ENCODE measurements at regions not wholly inside any gene's neighbourhood (a gene's known extent, or its start where the extent isn't known, plus 50 kb on each side); places are given as distances from the start of the nearest gene placed in this dataset.
"Not testable (repeated sequence)": the region's sequence is repeated elsewhere in the genome, so short reads cannot be mapped to it uniquely, and the experiment has no call there.

DNA sequence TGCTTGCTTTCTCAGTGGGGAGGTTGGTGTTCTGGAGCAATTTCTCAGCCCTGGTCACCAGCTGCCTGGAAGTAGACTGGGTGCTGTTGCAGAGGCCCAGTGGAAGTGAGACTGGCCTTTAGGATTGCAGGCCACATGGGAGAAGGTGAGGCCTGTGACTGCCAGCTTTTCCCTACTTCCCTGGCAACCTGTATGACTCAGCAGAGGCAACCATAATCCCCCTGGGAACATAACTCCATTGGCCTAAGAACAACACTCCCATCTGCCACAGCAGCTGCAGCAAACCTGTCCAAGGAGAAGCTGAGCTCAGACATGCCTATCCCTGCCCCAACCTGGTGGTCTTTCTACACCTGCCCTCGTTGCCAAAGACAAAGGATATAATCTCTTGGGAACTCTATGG, 473.5 kb upstream of the SPTLC3 start:
- TF ChIP-seq POLR2A (IDR thresholded peaks at IDR 0.05) (no peak), CTCF (IDR thresholded peaks at IDR 0.05) (no peak)
- DNase-seq: no peak
- H3K4me3 ChIP-seq: no peak overlapping the region
- intact Hi-C loops (cut with DNase I): no loop called here
- no peaks in the 10 kb centered on the region for H3K36me3 ChIP-seq
- no peaks in the 10 kb centered on the region for H3K4me1 ChIP-seq
- H3K27me3 ChIP-seq: no peaks in the 10 kb centered on the region
- no peaks in the 10 kb centered on the region for H3K9me3 ChIP-seq
- WGBS, 2 donors: 0 to 33% methylated on average over 1 of the region's 1 CpG
- no peak overlapping the region for H3K27ac ChIP-seq

GRCh38 chr20:12535770-12536169, 473.0 kb upstream of the SPTLC3 start:
- 92 to 100% methylated on average over 2 of the region's 2 CpGs for WGBS, 2 donors
- intact Hi-C loops (cut with DNase I): no loop called here
- DNase-seq: no peak

GRCh38 chr20:12554426-12554825, 454.3 kb upstream of the SPTLC3 start:
- Histone ChIP-seq H3K27ac (no peak overlapping the region), H3K4me3 (no peak overlapping the region), H3K9me3 (no peaks in the 10 kb centered on the region), H3K27me3 (no peaks in the 10 kb centered on the region), H3K4me1 (peaks cover 0 to 8% (median 0%) of the 10 kb centered on the region in 3 donors), H3K36me3 (no peaks in the 10 kb centered on the region)
- TF ChIP-seq POLR2A (IDR thresholded peaks at IDR 0.05): no peak
- no peak for TF ChIP-seq CTCF (IDR thresholded peaks at IDR 0.05)
- 12 to 26% methylated on average over 2 of the region's 2 CpGs for WGBS, 2 donors
- intact Hi-C loops (cut with DNase I): no loop called here
- DNase-seq: no peak

More at GRCh38 chr20:12535770-12536169, 473.0 kb upstream of the SPTLC3 start:
- Histone ChIP-seq H3K36me3 (no peaks in the 10 kb centered on the region), H3K27ac (no peak overlapping the region), H3K9me3 (no peaks in the 10 kb centered on the region), H3K4me1 (no peaks in the 10 kb centered on the region), H3K4me3 (no peak overlapping the region), H3K27me3 (no peaks in the 10 kb centered on the region)
- TF ChIP-seq CTCF (IDR thresholded peaks at IDR 0.05) (no peak), POLR2A (IDR thresholded peaks at IDR 0.05) (no peak)

DNA sequence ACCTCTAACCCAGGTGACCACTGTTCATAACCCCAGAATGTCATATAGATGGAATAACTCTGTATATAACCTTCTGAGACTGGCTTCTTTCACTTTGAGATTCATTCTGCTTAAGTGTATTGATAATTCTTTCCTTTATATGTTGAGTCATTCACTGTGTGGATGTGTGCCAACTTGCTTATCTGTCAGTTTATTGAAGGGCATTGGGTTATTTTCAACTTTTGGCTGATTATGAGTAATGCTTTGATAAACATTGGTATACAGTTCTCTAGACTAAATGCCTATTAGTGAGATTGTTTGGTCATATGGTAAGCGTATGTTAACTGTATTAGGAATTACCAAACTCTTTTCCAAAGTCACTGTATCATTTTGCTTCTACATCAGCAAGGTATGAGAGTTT, 453.4 kb upstream of the SPTLC3 start:
- TF ChIP-seq POLR2A (IDR thresholded peaks at IDR 0.05) (no peak), CTCF (IDR thresholded peaks at IDR 0.05) (no peak)
- H3K27me3 ChIP-seq: no peaks in the 10 kb centered on the region
- DNase-seq: no peak
- H3K4me1 ChIP-seq: peaks cover 0 to 8% (median 0%) of the 10 kb centered on the region in 3 donors
- no peak overlapping the region for H3K4me3 ChIP-seq
- H3K9me3 ChIP-seq: no peaks in the 10 kb centered on the region
- intact Hi-C loops (cut with DNase I): no loop called here
- 75 to 77% methylated on average over 1 of the region's 1 CpG for WGBS, 2 donors
- no peak overlapping the region for H3K27ac ChIP-seq
- no peaks in the 10 kb centered on the region for H3K36me3 ChIP-seq

GRCh38 chr20:12555849-12556248, 452.9 kb upstream of the SPTLC3 start:
- H3K4me3 ChIP-seq; H3K4me1 ChIP-seq; H3K36me3 ChIP-seq; H3K9me3 ChIP-seq; H3K27ac ChIP-seq; DNase-seq; H3K27me3 ChIP-seq; intact Hi-C loops (cut with DNase I): not testable (repeated sequence)
- 92 to 94% methylated on average over 11 to 12 of the region's 12 CpGs for WGBS, 2 donors

DNA sequence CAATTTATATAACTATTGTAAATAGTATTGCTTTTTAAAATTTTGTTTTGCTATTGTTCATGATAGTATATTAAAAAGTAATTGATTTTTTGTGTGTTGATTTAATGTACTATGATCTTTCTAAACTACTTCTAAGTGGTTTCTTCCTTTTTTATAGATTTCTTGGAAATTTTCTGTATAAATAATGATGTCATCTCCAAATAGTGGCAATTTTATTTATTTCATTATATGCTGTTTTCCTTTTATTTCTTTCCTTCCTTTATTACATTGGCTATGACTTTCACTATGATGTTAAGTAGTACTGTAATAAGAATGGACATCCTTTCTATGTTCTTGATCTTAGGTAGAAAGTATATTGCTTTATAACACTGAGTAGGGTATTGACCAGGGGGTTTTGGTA, 451.5 kb upstream of the SPTLC3 start:
- peaks cover 0 to 4% (median 0%) of the 10 kb centered on the region in 3 donors for H3K9me3 ChIP-seq
- H3K36me3 ChIP-seq: no peaks in the 10 kb centered on the region
- no peaks in the 10 kb centered on the region for H3K27me3 ChIP-seq
- no peak overlapping the region for H3K4me3 ChIP-seq
- no peak overlapping the region for H3K27ac ChIP-seq
- TF ChIP-seq CTCF (IDR thresholded peaks at IDR 0.05): no peak
- no peak for DNase-seq
- peaks cover 0 to 8% (median 0%) of the 10 kb centered on the region in 3 donors for H3K4me1 ChIP-seq
- intact Hi-C loops (cut with DNase I): no loop called here
